Muscle layer of colon (tissue), 2 donors: ENCODE measurements at regions not wholly inside any gene's neighbourhood (a gene's known extent, or its start where the extent isn't known, plus 50 kb on each side); places are given as distances from the start of the nearest gene placed in this dataset.
"Not testable (repeated sequence)": the region's sequence is repeated elsewhere in the genome, so short reads cannot be mapped to it uniquely, and the experiment has no call there.

Experiments used
- H3K27ac ChIP-seq: one replicate; pipeline ENCODE4 v1.7.0; 2013; ENCODE audit warnings: low read depth, mild to moderate bottlenecking, low read length, moderate library complexity
- H3K27me3 ChIP-seq, 2 donors: one replicate each; pipeline ENCODE4 v1.7.0; 2013; ENCODE audit warnings: low read length in 2 of 2, mild to moderate bottlenecking in 2 of 2; ENCODE audit not compliant: insufficient read depth in 2 of 2, control insufficient read depth in 1 of 2
- H3K36me3 ChIP-seq: one replicate; pipeline ENCODE4 v1.7.0; 2013; ENCODE audit warnings: mild to moderate bottlenecking, low read length; ENCODE audit not compliant: insufficient read depth
- H3K4me1 ChIP-seq: one replicate; pipeline ENCODE4 v1.7.0; 2013; ENCODE audit warnings: mild to moderate bottlenecking, low read length; ENCODE audit not compliant: insufficient read depth
- H3K4me3 ChIP-seq, 2 donors: one replicate each; pipeline ENCODE4 v1.7.0; 2013; ENCODE audit warnings: low read length in 2 of 2, low read depth in 1 of 2, mild to moderate bottlenecking in 1 of 2, moderate library complexity in 1 of 2
- H3K9ac ChIP-seq: one replicate; pipeline ENCODE4 v1.7.0; 2013; ENCODE audit warnings: low read length
- H3K9me3 ChIP-seq: one replicate; pipeline ENCODE4 v1.7.0; 2013; ENCODE audit warnings: mild to moderate bottlenecking, low read length
- donor health status: abdominal sarcoma.
- donor health status: Adenocarcinoma of cecum.

GRCh38 chrX:140215894-140216293 lies 250.6 kb upstream of the CXorf66 start:
- not testable (repeated sequence) for H3K9me3 ChIP-seq, H3K9ac ChIP-seq, H3K36me3 ChIP-seq, H3K4me1 ChIP-seq, H3K27ac ChIP-seq, H3K27me3 ChIP-seq, H3K4me3 ChIP-seq

- not testable (repeated sequence) for H3K4me3 ChIP-seq, H3K27ac ChIP-seq, H3K9me3 ChIP-seq, H3K4me1 ChIP-seq, H3K27me3 ChIP-seq, H3K9ac ChIP-seq, H3K36me3 ChIP-seq
These were observed 249.2 kb upstream of the CXorf66 start for GRCh38 chrX:140214518-140214917.

GRCh38 chrX:140206657-140207056 lies 241.3 kb upstream of the CXorf66 start:
- Histone ChIP-seq H3K27ac (no peak overlapping the region), H3K4me1 (no peaks in the 10 kb centered on the region), H3K9ac (no peak overlapping the region), H3K9me3 (no peaks in the 10 kb centered on the region), H3K27me3 (peaks cover 0 to 4% of the 10 kb centered on the region in 2 donors), H3K36me3 (no peaks in the 10 kb centered on the region), H3K4me3 (no peak overlapping the region)

GRCh38 chrX:140190441-140191108 lies 225.3 kb upstream of the CXorf66 start:
- H3K27me3 ChIP-seq = no peaks in the 10 kb centered on the region
- no peak overlapping the region for H3K27ac ChIP-seq
- H3K4me1 ChIP-seq = no peaks in the 10 kb centered on the region

DNA sequence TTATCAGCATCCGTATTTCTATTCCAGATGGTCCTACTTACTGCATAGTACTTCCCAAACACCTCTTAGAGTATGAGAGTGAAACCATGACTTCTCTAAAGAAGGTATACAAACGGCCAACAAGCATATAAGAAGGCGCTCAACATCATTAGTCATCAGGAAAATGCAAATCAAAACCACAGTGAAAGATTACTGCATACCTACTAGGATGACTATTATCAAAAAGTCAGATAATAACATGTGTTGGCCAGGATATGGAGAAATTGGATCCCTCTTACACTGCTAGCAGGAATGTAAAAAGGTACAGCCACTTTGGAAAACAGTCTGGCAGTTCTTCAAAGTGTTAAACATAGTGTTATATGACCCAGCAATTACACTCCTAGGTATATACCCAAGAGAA lies 215.3 kb upstream of the CXorf66 start:
- Histone ChIP-seq H3K9ac (no peak overlapping the region), H3K27me3 (no peaks in the 10 kb centered on the region), H3K9me3 (no peaks in the 10 kb centered on the region), H3K36me3 (no peaks in the 10 kb centered on the region), H3K4me1 (no peaks in the 10 kb centered on the region), H3K4me3 (no peak overlapping the region), H3K27ac (no peak overlapping the region)

More at GRCh38 chrX:140190441-140191108, 225.3 kb upstream of the CXorf66 start:
- H3K9ac ChIP-seq = no peak overlapping the region
- H3K36me3 ChIP-seq = no peaks in the 10 kb centered on the region
- H3K4me3 ChIP-seq = no peak overlapping the region
- no peaks in the 10 kb centered on the region for H3K9me3 ChIP-seq

GRCh38 chrX:140177821-140178220 lies 212.5 kb upstream of the CXorf66 start:
- no peak overlapping the region for H3K9ac ChIP-seq
- H3K9me3 ChIP-seq = no peaks in the 10 kb centered on the region
- no peak overlapping the region for H3K27ac ChIP-seq
- H3K36me3 ChIP-seq = no peaks in the 10 kb centered on the region
- H3K27me3 ChIP-seq = no peaks in the 10 kb centered on the region
- no peaks in the 10 kb centered on the region for H3K4me1 ChIP-seq
- H3K4me3 ChIP-seq = no peak overlapping the region

DNA sequence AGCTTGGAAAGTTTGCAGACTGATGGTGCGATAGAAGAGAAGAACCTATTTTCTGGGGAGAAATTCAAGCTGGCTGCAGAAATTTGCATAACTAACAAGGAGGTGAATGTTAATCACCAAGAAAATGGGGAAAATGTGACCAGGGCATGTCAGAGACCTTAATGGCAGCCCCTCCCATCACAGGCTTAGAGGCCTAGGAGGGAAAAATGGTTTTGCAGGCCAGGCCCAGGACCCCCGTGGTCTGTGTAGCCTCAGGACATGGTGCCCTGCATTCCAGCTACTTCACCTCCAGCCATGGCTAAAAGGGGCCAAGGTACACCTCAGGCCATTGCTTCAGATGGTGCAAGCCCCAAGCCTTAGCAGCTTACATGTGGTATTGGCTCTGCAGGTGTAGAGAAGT lies 207.1 kb upstream of the CXorf66 start:
- no peaks in the 10 kb centered on the region for H3K27me3 ChIP-seq
- H3K9ac ChIP-seq = no peak overlapping the region
- no peaks in the 10 kb centered on the region for H3K4me1 ChIP-seq
- no peak overlapping the region for H3K27ac ChIP-seq
- no peaks in the 10 kb centered on the region for H3K36me3 ChIP-seq
- no peaks in the 10 kb centered on the region for H3K9me3 ChIP-seq
- H3K4me3 ChIP-seq = no peak overlapping the region

- Histone ChIP-seq H3K27me3 (no peaks in the 10 kb centered on the region), H3K4me3 (no peak overlapping the region), H3K36me3 (no peaks in the 10 kb centered on the region), H3K4me1 (no peaks in the 10 kb centered on the region), H3K9me3 (no peaks in the 10 kb centered on the region), H3K27ac (no peak overlapping the region), H3K9ac (no peak overlapping the region)
These were observed 202.2 kb upstream of the CXorf66 start for GRCh38 chrX:140167551-140167950.

DNA sequence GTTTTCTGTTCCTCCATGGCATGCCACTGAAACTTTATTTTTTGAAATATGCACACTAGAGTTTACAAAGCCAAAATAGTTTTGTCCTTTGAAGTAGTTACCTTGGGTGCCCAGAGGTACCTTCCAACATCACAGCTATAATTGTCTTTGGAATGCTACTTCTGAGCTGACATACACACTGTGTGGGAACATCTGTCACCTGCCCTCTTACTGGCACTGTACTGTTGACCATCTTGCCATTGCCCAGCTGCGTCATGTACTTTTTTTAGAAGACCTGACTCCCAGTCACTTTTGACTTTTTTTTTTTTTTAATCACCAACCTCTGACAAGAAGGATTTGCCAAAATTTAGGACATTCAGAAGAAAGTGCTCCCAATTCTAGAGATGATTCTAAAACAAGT lies 200.5 kb upstream of the CXorf66 start:
- Histone ChIP-seq H3K4me3 (no peak overlapping the region), H3K9ac (no peak overlapping the region), H3K4me1 (no peaks in the 10 kb centered on the region), H3K27me3 (no peaks in the 10 kb centered on the region), H3K36me3 (no peaks in the 10 kb centered on the region), H3K27ac (no peak overlapping the region), H3K9me3 (no peaks in the 10 kb centered on the region)

GRCh38 chrX:140164391-140164790 lies 199.1 kb upstream of the CXorf66 start:
- Histone ChIP-seq H3K9me3 (no peaks in the 10 kb centered on the region), H3K4me1 (no peaks in the 10 kb centered on the region), H3K9ac (no peak overlapping the region), H3K4me3 (no peak overlapping the region), H3K36me3 (no peaks in the 10 kb centered on the region), H3K27me3 (no peaks in the 10 kb centered on the region), H3K27ac (no peak overlapping the region)

- no peaks in the 10 kb centered on the region for H3K36me3 ChIP-seq
- H3K4me1 ChIP-seq = no peaks in the 10 kb centered on the region
- H3K27ac ChIP-seq = no peak overlapping the region
- no peaks in the 10 kb centered on the region for H3K27me3 ChIP-seq
- H3K9me3 ChIP-seq = no peaks in the 10 kb centered on the region
- H3K9ac ChIP-seq = no peak overlapping the region
- no peak overlapping the region for H3K4me3 ChIP-seq
These were observed 198.2 kb upstream of the CXorf66 start for GRCh38 chrX:140163371-140164159.

- Histone ChIP-seq H3K4me3 (no peak overlapping the region), H3K27ac (no peak overlapping the region), H3K36me3 (no peaks in the 10 kb centered on the region), H3K9ac (no peak overlapping the region), H3K4me1 (no peaks in the 10 kb centered on the region), H3K27me3 (no peaks in the 10 kb centered on the region), H3K9me3 (no peaks in the 10 kb centered on the region)
These were observed 192.3 kb upstream of the CXorf66 start for GRCh38 chrX:140157611-140158010.
